ENCODE measurements at regions not wholly inside any gene's neighbourhood (a gene's known extent, or its start where the extent isn't known, plus 50 kb on each side); places are given as distances from the start of the nearest gene placed in this dataset.

- no peaks in the 10 kb centered on the region for H3K9me2 ChIP-seq (ENCODE audit: insufficient read depth, low read length)
Observed at GRCh38 chr9:97770808-97771372, 73.8 kb upstream of the XPA start.

DNA sequence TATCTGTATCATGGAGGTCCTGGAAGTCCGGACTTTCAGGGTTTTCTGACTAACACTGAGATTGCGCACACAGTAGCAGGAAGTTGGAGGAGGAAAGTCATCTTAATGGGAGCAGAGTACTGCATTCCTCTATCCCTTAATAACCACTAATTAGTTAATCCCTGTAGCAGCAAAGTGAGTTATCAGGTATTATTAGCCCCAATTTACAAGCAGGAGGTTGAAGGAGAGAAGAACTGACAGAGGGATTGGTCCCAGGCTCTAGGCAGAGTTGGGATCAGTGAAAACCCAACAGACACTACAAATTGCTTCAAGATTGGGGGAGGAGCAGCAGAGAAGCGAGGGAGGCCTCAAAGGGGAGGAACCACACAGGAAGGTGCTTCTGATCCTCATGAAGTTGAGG lies 74.5 kb upstream of the XPA start:
- H3K9ac ChIP-seq (ENCODE audit: low read length) = no peak overlapping the region
- no peak overlapping the region for H2AFZ ChIP-seq (ENCODE audit: low read depth, low read length)
- H3K9me3 ChIP-seq (ENCODE audit: low read length) = no peaks in the 10 kb centered on the region
- H4K20me1 ChIP-seq (ENCODE audit: insufficient read depth) = no peaks in the 10 kb centered on the region
- H3F3A ChIP-seq (ENCODE audit: insufficient read depth, low read length, poor library complexity, severe bottlenecking) = no peaks in the 10 kb centered on the region
- no peaks in the 10 kb centered on the region for H3K9me2 ChIP-seq (ENCODE audit: insufficient read depth, low read length)
- no peak overlapping the region for H3K4me3 ChIP-seq (ENCODE audit: low read length)
- H3K27ac ChIP-seq (ENCODE audit: low read length) = no peak overlapping the region
- TF ChIP-seq MXI1 (conservative IDR thresholded peaks at IDR 0.05; ENCODE audit: poor library complexity, severe bottlenecking) (no peak), SMC3 (conservative IDR thresholded peaks at IDR 0.05; ENCODE audit: poor library complexity) (no peak), POLR2AphosphoS5 (IDR thresholded peaks at IDR 0.05) (no peak), RAD21 (conservative IDR thresholded peaks at IDR 0.05) (no peak)
- TF ChIP-seq, protein P1, sequence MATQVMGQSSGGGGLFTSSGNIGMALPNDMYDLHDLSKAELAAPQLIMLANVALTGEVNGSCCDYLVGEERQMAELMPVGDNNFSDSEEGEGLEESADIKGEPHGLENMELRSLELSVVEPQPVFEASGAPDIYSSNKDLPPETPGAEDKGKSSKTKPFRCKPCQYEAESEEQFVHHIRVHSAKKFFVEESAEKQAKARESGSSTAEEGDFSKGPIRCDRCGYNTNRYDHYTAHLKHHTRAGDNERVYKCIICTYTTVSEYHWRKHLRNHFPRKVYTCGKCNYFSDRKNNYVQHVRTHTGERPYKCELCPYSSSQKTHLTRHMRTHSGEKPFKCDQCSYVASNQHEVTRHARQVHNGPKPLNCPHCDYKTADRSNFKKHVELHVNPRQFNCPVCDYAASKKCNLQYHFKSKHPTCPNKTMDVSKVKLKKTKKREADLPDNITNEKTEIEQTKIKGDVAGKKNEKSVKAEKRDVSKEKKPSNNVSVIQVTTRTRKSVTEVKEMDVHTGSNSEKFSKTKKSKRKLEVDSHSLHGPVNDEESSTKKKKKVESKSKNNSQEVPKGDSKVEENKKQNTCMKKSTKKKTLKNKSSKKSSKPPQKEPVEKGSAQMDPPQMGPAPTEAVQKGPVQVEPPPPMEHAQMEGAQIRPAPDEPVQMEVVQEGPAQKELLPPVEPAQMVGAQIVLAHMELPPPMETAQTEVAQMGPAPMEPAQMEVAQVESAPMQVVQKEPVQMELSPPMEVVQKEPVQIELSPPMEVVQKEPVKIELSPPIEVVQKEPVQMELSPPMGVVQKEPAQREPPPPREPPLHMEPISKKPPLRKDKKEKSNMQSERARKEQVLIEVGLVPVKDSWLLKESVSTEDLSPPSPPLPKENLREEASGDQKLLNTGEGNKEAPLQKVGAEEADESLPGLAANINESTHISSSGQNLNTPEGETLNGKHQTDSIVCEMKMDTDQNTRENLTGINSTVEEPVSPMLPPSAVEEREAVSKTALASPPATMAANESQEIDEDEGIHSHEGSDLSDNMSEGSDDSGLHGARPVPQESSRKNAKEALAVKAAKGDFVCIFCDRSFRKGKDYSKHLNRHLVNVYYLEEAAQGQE (IDR thresholded peaks at IDR 0.05; ENCODE audit: borderline replicate concordance) = no peak
- TF ChIP-seq, protein P2, sequence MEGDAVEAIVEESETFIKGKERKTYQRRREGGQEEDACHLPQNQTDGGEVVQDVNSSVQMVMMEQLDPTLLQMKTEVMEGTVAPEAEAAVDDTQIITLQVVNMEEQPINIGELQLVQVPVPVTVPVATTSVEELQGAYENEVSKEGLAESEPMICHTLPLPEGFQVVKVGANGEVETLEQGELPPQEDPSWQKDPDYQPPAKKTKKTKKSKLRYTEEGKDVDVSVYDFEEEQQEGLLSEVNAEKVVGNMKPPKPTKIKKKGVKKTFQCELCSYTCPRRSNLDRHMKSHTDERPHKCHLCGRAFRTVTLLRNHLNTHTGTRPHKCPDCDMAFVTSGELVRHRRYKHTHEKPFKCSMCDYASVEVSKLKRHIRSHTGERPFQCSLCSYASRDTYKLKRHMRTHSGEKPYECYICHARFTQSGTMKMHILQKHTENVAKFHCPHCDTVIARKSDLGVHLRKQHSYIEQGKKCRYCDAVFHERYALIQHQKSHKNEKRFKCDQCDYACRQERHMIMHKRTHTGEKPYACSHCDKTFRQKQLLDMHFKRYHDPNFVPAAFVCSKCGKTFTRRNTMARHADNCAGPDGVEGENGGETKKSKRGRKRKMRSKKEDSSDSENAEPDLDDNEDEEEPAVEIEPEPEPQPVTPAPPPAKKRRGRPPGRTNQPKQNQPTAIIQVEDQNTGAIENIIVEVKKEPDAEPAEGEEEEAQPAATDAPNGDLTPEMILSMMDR (IDR thresholded peaks at IDR 0.05; ENCODE audit: poor library complexity, severe bottlenecking) = no peak
- peaks cover 18% of the 10 kb centered on the region for H3K27me3 ChIP-seq (ENCODE audit: insufficient read depth, low read depth, low read length)
- H3K4me2 ChIP-seq (ENCODE audit: low read length) = no peak overlapping the region
- no peaks in the 10 kb centered on the region for H3K36me3 ChIP-seq (ENCODE audit: insufficient read depth, low read length)
- H3K79me2 ChIP-seq (replicated peaks; ENCODE audit: insufficient read depth, low read length) = no peaks in the 10 kb centered on the region

More at GRCh38 chr9:97770808-97771372, 73.8 kb upstream of the XPA start:
- no peak overlapping the region for H3K4me2 ChIP-seq (ENCODE audit: low read length)
- no peak overlapping the region for H3K27ac ChIP-seq (ENCODE audit: low read length)
- H3K9me3 ChIP-seq (ENCODE audit: low read length) = no peaks in the 10 kb centered on the region
- H3K79me2 ChIP-seq (replicated peaks; ENCODE audit: insufficient read depth, low read length) = no peaks in the 10 kb centered on the region
- no peaks in the 10 kb centered on the region for H4K20me1 ChIP-seq (ENCODE audit: insufficient read depth)
- H3F3A ChIP-seq (ENCODE audit: insufficient read depth, low read length, poor library complexity, severe bottlenecking) = no peaks in the 10 kb centered on the region
- no peak overlapping the region for H3K9ac ChIP-seq (ENCODE audit: low read length)
- TF ChIP-seq RAD21 (conservative IDR thresholded peaks at IDR 0.05) (no peak), MXI1 (conservative IDR thresholded peaks at IDR 0.05; ENCODE audit: poor library complexity, severe bottlenecking) (no peak), EZH2 (IDR thresholded peaks at IDR 0.05; ENCODE audit: borderline replicate concordance, insufficient read depth, low read length, poor library complexity, severe bottlenecking) (no peak), TAF1 (IDR thresholded peaks at IDR 0.05; ENCODE audit: low read depth) (no peak), POLR2AphosphoS5 (IDR thresholded peaks at IDR 0.05) (no peak)
- TF ChIP-seq, protein P2 (IDR thresholded peaks at IDR 0.05; ENCODE audit: poor library complexity, severe bottlenecking) = no peak
- TF ChIP-seq, protein P1 (IDR thresholded peaks at IDR 0.05; ENCODE audit: borderline replicate concordance) = no peak
- no peak overlapping the region for H3K4me3 ChIP-seq (ENCODE audit: low read length)
- H2AFZ ChIP-seq (ENCODE audit: low read depth, low read length) = no peak overlapping the region
- peaks cover 18% of the 10 kb centered on the region for H3K27me3 ChIP-seq (ENCODE audit: insufficient read depth, low read depth, low read length)
- H3K36me3 ChIP-seq (ENCODE audit: insufficient read depth, low read length) = no peaks in the 10 kb centered on the region

All from neural cell (in vitro differentiated cells).